GM18526 (cell line): ENCODE measurements at regions not wholly inside any gene's neighbourhood (a gene's known extent, or its start where the extent isn't known, plus 50 kb on each side); places are given as distances from the start of the nearest gene placed in this dataset.

Source experiments
- POLR2A ChIP-seq: IDR thresholded peaks from 3 replicates; pipeline ENCODE4 v1.6.1; 2011; ENCODE audit not compliant: insufficient read length; ENCODE audit errors: extremely low read depth

DNA sequence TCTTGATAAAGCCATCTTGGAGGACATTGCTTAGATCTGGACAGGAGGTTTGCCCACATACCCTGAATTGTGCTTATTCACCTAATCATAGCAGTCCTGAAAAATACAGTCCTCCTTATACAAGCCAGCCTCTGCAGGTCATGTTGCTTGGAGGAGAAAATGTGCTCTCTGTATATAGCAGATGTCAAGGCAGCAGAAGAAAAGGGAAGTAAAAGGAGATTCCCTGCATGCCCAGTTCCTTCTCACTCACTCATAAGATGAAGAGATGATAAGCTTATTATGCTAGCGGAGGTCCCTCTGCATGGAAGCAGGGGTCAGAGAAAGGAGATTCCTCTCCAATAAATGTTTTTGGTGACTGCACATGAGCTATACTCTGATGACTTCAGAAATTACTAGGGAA, 458.8 kb upstream of the ZMIZ1 start:
- TF ChIP-seq POLR2A, result no peak

DNA sequence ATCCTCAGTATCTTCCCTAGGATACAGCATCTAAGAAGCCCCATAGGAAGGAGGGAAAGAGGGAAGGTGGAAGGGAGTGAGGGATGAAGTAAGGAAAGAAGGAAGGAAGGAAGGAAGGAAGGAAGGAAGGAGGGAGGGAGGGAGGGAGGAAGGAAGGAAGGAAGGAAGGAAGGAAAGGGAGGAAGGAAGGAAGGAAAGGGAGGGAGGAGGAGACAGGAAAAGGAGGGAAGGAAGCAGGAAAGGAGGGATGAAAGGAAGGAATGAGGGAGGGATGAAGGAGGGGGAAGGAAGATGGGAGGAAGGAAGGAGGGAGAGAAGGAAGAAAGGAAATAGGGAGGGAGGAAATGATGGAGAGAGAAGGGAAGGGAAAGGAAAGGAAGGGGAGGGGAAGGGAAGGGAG, 455.6 kb upstream of the ZMIZ1 start:
- no peak for TF ChIP-seq POLR2A

DNA sequence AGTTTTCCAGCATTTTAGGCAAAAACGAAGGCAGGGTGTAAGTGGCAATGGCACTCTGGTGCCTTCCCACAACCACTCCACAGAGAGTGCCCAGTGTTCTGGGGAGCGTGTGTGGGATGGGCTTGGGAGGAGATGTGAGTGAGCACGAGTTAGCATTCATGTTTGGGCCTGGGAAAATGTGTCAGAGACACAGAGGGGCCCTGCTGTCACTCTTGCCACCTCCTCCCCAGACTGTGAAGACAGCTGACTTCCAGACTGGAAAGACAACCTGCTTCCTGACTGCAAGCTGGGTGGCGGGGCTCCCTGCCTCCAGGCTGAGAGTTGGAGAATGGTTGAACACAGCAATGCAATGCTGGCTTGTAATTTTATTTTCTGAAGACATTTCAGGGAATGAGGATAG, 454.5 kb upstream of the ZMIZ1 start:
- no peak for TF ChIP-seq POLR2A

DNA sequence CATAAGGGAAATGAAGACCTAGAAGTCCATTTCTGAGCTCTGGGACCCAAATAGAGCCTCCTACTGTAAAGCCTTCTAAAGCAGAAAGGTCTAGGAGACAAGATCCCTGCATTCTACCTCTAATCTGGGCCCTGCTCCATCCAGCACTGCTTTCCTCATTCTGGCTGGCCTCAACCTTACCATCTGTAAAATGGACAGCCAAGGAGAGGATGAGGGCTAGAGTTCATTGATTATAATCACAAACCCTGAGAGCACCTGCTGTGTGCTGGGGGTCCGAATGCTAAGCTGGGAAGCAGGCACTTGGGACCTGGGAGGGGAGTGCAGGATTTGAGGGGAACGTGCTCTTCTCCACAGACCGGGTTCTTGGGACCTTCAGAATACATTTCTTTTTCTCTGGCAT, 454.0 kb upstream of the ZMIZ1 start:
- TF ChIP-seq POLR2A, result no peak

- no peak for TF ChIP-seq POLR2A
Measured at GRCh38 chr10:78616125-78616695, 452.6 kb upstream of the ZMIZ1 start.

GRCh38 chr10:78617115-78617514, 451.7 kb upstream of the ZMIZ1 start:
- no peak for TF ChIP-seq POLR2A

DNA sequence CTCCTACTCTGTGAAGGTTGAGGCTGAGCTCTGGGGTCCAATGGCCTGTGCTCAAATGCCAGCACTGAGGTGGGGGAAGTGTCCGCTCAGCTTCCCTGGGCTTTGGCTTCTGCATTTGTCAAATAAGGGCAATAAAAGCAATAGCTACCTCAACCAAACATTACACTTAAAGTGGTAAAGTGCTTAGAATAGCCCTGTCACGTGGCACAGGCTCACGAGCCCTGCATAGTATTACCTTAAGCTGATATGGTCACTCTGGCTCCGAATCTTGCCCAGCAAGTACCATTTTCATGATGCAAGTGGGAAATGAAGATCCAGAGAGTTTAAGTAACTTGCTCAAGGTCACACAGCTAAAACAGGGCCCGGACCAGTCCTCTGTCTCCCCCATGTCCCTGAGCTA, 451.1 kb upstream of the ZMIZ1 start:
- no peak for TF ChIP-seq POLR2A

GRCh38 chr10:78618050-78618449, 450.7 kb upstream of the ZMIZ1 start:
- no peak for TF ChIP-seq POLR2A

DNA sequence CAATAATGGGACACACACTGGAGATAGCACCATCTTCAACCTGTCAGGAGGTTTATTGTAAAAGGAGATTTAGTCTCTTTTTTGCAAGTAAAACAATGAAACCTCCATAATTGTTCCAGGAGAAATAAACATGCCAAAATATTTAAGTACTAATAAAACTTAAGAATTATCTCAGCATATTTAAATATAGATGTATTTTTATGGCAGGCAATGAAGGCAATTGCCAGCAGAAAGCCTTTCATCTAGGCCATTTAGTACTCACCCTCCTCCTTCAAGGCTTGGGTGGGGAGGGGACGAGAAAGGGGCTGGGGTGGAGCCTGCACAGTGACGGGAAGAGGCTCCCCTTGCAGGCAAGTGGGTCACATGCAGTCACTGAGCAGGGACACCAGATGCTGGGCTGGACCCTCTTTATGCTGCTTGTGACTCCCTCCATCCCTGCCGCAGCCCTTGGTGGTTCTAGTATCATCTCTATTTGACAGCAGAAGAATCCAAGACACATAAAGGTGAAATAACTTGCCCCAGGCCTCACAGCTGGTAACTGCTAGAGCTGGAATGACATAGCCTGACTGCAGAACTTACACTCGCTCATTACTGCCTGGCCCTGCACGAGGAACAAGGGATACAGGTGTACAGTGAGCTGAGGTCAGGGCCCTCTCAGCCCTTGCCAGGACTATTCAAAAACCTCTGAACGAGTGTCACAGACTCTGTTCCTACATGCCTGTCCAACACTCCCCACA, 449.5 kb upstream of the ZMIZ1 start:
- no peak for TF ChIP-seq POLR2A

- no peak for TF ChIP-seq POLR2A
Measured at GRCh38 chr10:78619896-78620295, 448.9 kb upstream of the ZMIZ1 start.

DNA sequence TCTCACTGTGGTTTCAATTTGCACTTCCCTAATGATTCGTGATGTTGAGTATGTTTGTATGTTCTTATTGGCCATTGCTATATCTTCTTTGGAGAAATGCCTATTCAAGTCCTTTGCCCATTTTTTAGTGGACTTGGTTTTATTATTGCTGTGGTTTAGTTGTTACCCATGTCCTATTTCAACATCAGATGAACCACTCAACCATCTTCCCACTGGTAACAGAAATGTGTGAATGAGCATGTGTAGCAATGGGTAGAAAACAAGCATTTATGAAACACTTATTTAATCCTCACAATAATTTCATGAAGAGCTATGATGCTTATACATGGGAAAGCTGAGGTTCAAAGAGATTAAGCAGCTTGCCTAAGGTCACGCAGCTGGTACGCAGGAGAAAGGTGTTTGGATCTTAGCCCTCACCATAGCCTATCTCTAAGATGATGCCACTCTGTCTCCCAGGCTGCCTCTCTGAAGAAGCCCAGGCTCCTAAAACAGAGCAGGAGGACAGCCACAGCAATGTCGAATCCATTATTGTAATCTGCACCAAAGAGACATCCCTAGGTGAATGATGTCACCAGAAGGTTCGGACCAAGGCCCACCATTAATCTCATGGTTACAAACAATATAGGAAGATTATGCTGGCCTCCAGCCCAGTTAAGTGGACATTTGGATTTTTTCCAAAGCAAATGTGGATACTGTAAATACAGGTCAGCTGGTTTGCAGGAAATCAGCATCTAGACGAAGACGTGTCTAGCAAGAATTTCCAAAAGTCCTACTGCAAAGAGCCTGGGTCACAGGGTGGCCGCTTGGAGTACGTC, 447.6 kb upstream of the ZMIZ1 start:
- TF ChIP-seq POLR2A, result no peak

DNA sequence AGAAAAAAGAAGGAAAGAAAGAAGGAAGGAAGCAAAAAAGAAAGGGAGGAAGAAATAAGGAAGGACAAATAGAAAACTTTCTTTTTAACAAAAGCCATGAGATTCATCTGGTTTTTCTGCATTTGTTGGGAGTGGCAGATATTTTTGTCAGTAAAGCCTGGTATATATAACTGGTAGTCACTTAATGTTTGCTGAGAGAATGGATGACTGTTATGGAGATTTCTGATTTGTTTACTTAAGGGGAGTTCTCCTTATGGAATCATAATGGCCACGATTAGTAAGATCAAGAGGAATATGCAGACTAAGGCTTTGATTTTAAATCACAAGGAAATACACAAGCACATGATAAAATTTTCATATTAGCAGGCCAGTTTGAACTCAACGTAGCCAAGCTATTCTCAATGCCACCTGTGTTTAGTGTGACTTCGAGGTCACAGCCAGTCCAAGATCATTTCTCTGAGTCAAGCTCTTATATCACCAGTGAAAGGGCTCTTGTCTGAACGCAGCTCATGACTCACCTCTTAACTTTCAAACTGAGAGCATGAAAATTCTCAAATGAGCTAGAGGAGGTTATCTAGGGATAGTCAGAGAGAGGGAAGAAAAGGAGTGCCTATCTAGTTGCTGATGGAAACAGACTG, 445.1 kb upstream of the ZMIZ1 start:
- no peak for TF ChIP-seq POLR2A

GRCh38 chr10:78624791-78625190, 444.0 kb upstream of the ZMIZ1 start:
- no peak for TF ChIP-seq POLR2A

DNA sequence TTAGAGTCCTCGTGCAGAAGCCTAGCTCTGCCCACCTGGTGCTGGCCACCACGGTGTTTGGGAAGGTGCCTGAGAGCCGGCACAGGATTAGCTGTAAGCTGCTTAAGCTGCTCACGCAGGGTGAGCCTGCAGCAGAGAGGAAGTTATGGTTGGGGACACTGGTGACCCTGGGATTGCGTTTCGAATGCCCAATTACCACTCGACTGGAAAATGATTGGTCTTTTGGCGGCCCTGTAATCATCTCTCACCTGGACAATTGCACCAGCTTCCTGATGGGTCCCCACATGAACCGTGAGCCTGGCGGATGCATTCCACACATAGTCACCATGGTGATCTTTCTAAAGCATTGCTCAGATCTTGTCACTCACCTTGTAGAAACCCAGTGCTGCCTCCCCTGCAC, 442.3 kb upstream of the ZMIZ1 start:
- no peak for TF ChIP-seq POLR2A

- TF ChIP-seq POLR2A, result no peak
Measured at GRCh38 chr10:78627254-78627795, 441.4 kb upstream of the ZMIZ1 start.
